ENCODE measurements at regions not wholly inside any gene's neighbourhood (a gene's known extent, or its start where the extent isn't known, plus 50 kb on each side); places are given as distances from the start of the nearest gene placed in this dataset.

- no peak for DNase-seq
- WGBS (ENCODE audit: insufficient coverage), result 71% methylated on average over 1 of the region's 1 CpG
- no peaks in the 10 kb centered on the region for H3K27me3 ChIP-seq (replicated peaks in 2 of 5; ENCODE audit: control insufficient read depth in 4 of 5, insufficient read depth in 5 of 5, low read length in 4 of 5)
- no peak overlapping the region for H3K27ac ChIP-seq (ENCODE audit: insufficient read depth in 1 of 2, low read depth in 1 of 2, low read length in 2 of 2, poor library complexity in 1 of 2, severe bottlenecking in 2 of 2)
- no peaks in the 10 kb centered on the region for H3K36me3 ChIP-seq (ENCODE audit: control insufficient read depth in 4 of 4, insufficient read depth in 4 of 4, low read length in 3 of 4)
- ChIA-PET CTCF (no interaction called here), POLR2A (no interaction called here)
- H3K4me1 ChIP-seq (ENCODE audit: control extremely low read depth in 1 of 4, control insufficient read depth in 4 of 4, insufficient read depth in 4 of 4, low read length in 3 of 4), result peaks cover 0 to 15% (median 0%) of the 10 kb centered on the region in 4 experiments
- peaks cover 0 to 2% (median 0%) of the 10 kb centered on the region in 5 experiments for H3K9me3 ChIP-seq (ENCODE audit: control extremely low read depth in 1 of 5, control insufficient read depth in 4 of 5, insufficient read depth in 2 of 5, low read depth in 1 of 5, low read length in 4 of 5)
- no peak overlapping the region for H3K4me3 ChIP-seq (ENCODE audit: control insufficient read depth in 1 of 7, extremely low read depth in 1 of 7, insufficient read depth in 4 of 7, low read depth in 2 of 7, low read length in 6 of 7)
Measured at GRCh38 chr9:24096756-24097155, 270.7 kb upstream of the ELAVL2 start.

GRCh38 chr9:24095246-24095645, 269.2 kb upstream of the ELAVL2 start:
- Histone ChIP-seq H3K27ac (ENCODE audit: insufficient read depth in 1 of 2, low read depth in 1 of 2, low read length in 2 of 2, poor library complexity in 1 of 2, severe bottlenecking in 2 of 2) (no peak overlapping the region), H3K27me3 (replicated peaks in 2 of 5; ENCODE audit: control insufficient read depth in 4 of 5, insufficient read depth in 5 of 5, low read length in 4 of 5) (no peaks in the 10 kb centered on the region), H3K9me3 (ENCODE audit: control extremely low read depth in 1 of 5, control insufficient read depth in 4 of 5, insufficient read depth in 2 of 5, low read depth in 1 of 5, low read length in 4 of 5) (peaks cover 0 to 2% (median 0%) of the 10 kb centered on the region in 5 experiments), H3K4me3 (ENCODE audit: control insufficient read depth in 1 of 7, extremely low read depth in 1 of 7, insufficient read depth in 4 of 7, low read depth in 2 of 7, low read length in 6 of 7) (no peak overlapping the region), H3K4me1 (ENCODE audit: control extremely low read depth in 1 of 4, control insufficient read depth in 4 of 4, insufficient read depth in 4 of 4, low read length in 3 of 4) (peaks cover 0 to 15% (median 0%) of the 10 kb centered on the region in 4 experiments), H3K36me3 (ENCODE audit: control insufficient read depth in 4 of 4, insufficient read depth in 4 of 4, low read length in 3 of 4) (no peaks in the 10 kb centered on the region)
- no peak for DNase-seq
- POLR2A ChIA-PET, result no interaction called here
- CTCF ChIA-PET, result no interaction called here
- 78% methylated on average over 1 of the region's 2 CpGs for WGBS (ENCODE audit: insufficient coverage)

- H3K9me3 ChIP-seq (ENCODE audit: control extremely low read depth in 1 of 5, control insufficient read depth in 4 of 5, insufficient read depth in 2 of 5, low read depth in 1 of 5, low read length in 4 of 5), result peaks cover 0 to 2% (median 0%) of the 10 kb centered on the region in 5 experiments
- no peaks in the 10 kb centered on the region for H3K27me3 ChIP-seq (replicated peaks in 2 of 5; ENCODE audit: control insufficient read depth in 4 of 5, insufficient read depth in 5 of 5, low read length in 4 of 5)
- CTCF ChIA-PET, result no interaction called here
- 92% methylated on average over 4 of the region's 6 CpGs for WGBS (ENCODE audit: insufficient coverage)
- no peaks in the 10 kb centered on the region for H3K36me3 ChIP-seq (ENCODE audit: control insufficient read depth in 4 of 4, insufficient read depth in 4 of 4, low read length in 3 of 4)
- H3K4me1 ChIP-seq (ENCODE audit: control extremely low read depth in 1 of 4, control insufficient read depth in 4 of 4, insufficient read depth in 4 of 4, low read length in 3 of 4), result peaks cover 0 to 4% (median 0%) of the 10 kb centered on the region in 4 experiments
- POLR2A ChIA-PET, result no interaction called here
- H3K4me3 ChIP-seq (ENCODE audit: control insufficient read depth in 1 of 7, extremely low read depth in 1 of 7, insufficient read depth in 4 of 7, low read depth in 2 of 7, low read length in 6 of 7), result no peak overlapping the region
- no peak overlapping the region for H3K27ac ChIP-seq (ENCODE audit: insufficient read depth in 1 of 2, low read depth in 1 of 2, low read length in 2 of 2, poor library complexity in 1 of 2, severe bottlenecking in 2 of 2)
- no peak for DNase-seq
Measured at GRCh38 chr9:24090566-24090965, 264.5 kb upstream of the ELAVL2 start.

GRCh38 chr9:24073666-24074065, 247.6 kb upstream of the ELAVL2 start:
- DNase-seq, result no peak
- Histone ChIP-seq H3K27ac (ENCODE audit: insufficient read depth in 1 of 2, low read depth in 1 of 2, low read length in 2 of 2, poor library complexity in 1 of 2, severe bottlenecking in 2 of 2) (no peak overlapping the region), H3K27me3 (replicated peaks in 2 of 5; ENCODE audit: control insufficient read depth in 4 of 5, insufficient read depth in 5 of 5, low read length in 4 of 5) (no peaks in the 10 kb centered on the region), H3K4me1 (ENCODE audit: control extremely low read depth in 1 of 4, control insufficient read depth in 4 of 4, insufficient read depth in 4 of 4, low read length in 3 of 4) (no peaks in the 10 kb centered on the region), H3K36me3 (ENCODE audit: control insufficient read depth in 4 of 4, insufficient read depth in 4 of 4, low read length in 3 of 4) (no peaks in the 10 kb centered on the region), H3K9me3 (ENCODE audit: control extremely low read depth in 1 of 5, control insufficient read depth in 4 of 5, insufficient read depth in 2 of 5, low read depth in 1 of 5, low read length in 4 of 5) (peaks cover 0 to 1% (median 0%) of the 10 kb centered on the region in 5 experiments), H3K4me3 (ENCODE audit: control insufficient read depth in 1 of 7, extremely low read depth in 1 of 7, insufficient read depth in 4 of 7, low read depth in 2 of 7, low read length in 6 of 7) (no peak overlapping the region)
- POLR2A ChIA-PET, result no interaction called here
- CTCF ChIA-PET, result no interaction called here
- WGBS (ENCODE audit: insufficient coverage), result 82% methylated on average over 3 of the region's 6 CpGs

GRCh38 chr9:24073007-24073592, 247.1 kb upstream of the ELAVL2 start:
- peaks cover 0 to 1% (median 0%) of the 10 kb centered on the region in 5 experiments for H3K9me3 ChIP-seq (ENCODE audit: control extremely low read depth in 1 of 5, control insufficient read depth in 4 of 5, insufficient read depth in 2 of 5, low read depth in 1 of 5, low read length in 4 of 5)
- WGBS (ENCODE audit: insufficient coverage), result 83% methylated on average over 2 of the region's 5 CpGs
- no peak overlapping the region for H3K27ac ChIP-seq (ENCODE audit: insufficient read depth in 1 of 2, low read depth in 1 of 2, low read length in 2 of 2, poor library complexity in 1 of 2, severe bottlenecking in 2 of 2)
- ChIA-PET CTCF (no interaction called here), POLR2A (no interaction called here)
- H3K4me3 ChIP-seq (ENCODE audit: control insufficient read depth in 1 of 7, extremely low read depth in 1 of 7, insufficient read depth in 4 of 7, low read depth in 2 of 7, low read length in 6 of 7), result no peak overlapping the region
- H3K27me3 ChIP-seq (replicated peaks in 2 of 5; ENCODE audit: control insufficient read depth in 4 of 5, insufficient read depth in 5 of 5, low read length in 4 of 5), result no peaks in the 10 kb centered on the region
- no peaks in the 10 kb centered on the region for H3K36me3 ChIP-seq (ENCODE audit: control insufficient read depth in 4 of 4, insufficient read depth in 4 of 4, low read length in 3 of 4)
- H3K4me1 ChIP-seq (ENCODE audit: control extremely low read depth in 1 of 4, control insufficient read depth in 4 of 4, insufficient read depth in 4 of 4, low read length in 3 of 4), result no peaks in the 10 kb centered on the region
- DNase-seq, result no peak

- Histone ChIP-seq H3K27me3 (replicated peaks in 2 of 5; ENCODE audit: control insufficient read depth in 4 of 5, insufficient read depth in 5 of 5, low read length in 4 of 5) (no peaks in the 10 kb centered on the region), H3K4me3 (ENCODE audit: control insufficient read depth in 1 of 7, extremely low read depth in 1 of 7, insufficient read depth in 4 of 7, low read depth in 2 of 7, low read length in 6 of 7) (no peak overlapping the region), H3K27ac (ENCODE audit: insufficient read depth in 1 of 2, low read depth in 1 of 2, low read length in 2 of 2, poor library complexity in 1 of 2, severe bottlenecking in 2 of 2) (no peak overlapping the region), H3K4me1 (ENCODE audit: control extremely low read depth in 1 of 4, control insufficient read depth in 4 of 4, insufficient read depth in 4 of 4, low read length in 3 of 4) (no peaks in the 10 kb centered on the region), H3K9me3 (ENCODE audit: control extremely low read depth in 1 of 5, control insufficient read depth in 4 of 5, insufficient read depth in 2 of 5, low read depth in 1 of 5, low read length in 4 of 5) (peaks cover 0 to 1% (median 0%) of the 10 kb centered on the region in 5 experiments), H3K36me3 (ENCODE audit: control insufficient read depth in 4 of 4, insufficient read depth in 4 of 4, low read length in 3 of 4) (no peaks in the 10 kb centered on the region)
- ChIA-PET CTCF (no interaction called here), POLR2A (no interaction called here)
- 43% methylated on average over 1 of the region's 2 CpGs for whole genome bisulfite sequencing (ENCODE audit: insufficient coverage)
- no peak for DNase-seq
Measured at GRCh38 chr9:24071716-24072115, 245.7 kb upstream of the ELAVL2 start.

- CTCF ChIA-PET, result no interaction called here
Measured at GRCh38 chr9:24071091-24071490, 245.1 kb upstream of the ELAVL2 start.

More at GRCh38 chr9:24071091-24071490, 245.1 kb upstream of the ELAVL2 start:
- 100% methylated on average over 1 of the region's 4 CpGs for WGBS (ENCODE audit: insufficient coverage)
- Histone ChIP-seq H3K9me3 (ENCODE audit: control extremely low read depth in 1 of 5, control insufficient read depth in 4 of 5, insufficient read depth in 2 of 5, low read depth in 1 of 5, low read length in 4 of 5) (peaks cover 0 to 1% (median 0%) of the 10 kb centered on the region in 5 experiments), H3K27me3 (replicated peaks in 2 of 5; ENCODE audit: control insufficient read depth in 4 of 5, insufficient read depth in 5 of 5, low read length in 4 of 5) (no peaks in the 10 kb centered on the region), H3K4me3 (ENCODE audit: control insufficient read depth in 1 of 7, extremely low read depth in 1 of 7, insufficient read depth in 4 of 7, low read depth in 2 of 7, low read length in 6 of 7) (no peak overlapping the region), H3K36me3 (ENCODE audit: control insufficient read depth in 4 of 4, insufficient read depth in 4 of 4, low read length in 3 of 4) (no peaks in the 10 kb centered on the region), H3K4me1 (ENCODE audit: control extremely low read depth in 1 of 4, control insufficient read depth in 4 of 4, insufficient read depth in 4 of 4, low read length in 3 of 4) (no peaks in the 10 kb centered on the region), H3K27ac (ENCODE audit: insufficient read depth in 1 of 2, low read depth in 1 of 2, low read length in 2 of 2, poor library complexity in 1 of 2, severe bottlenecking in 2 of 2) (no peak overlapping the region)
- POLR2A ChIA-PET, result no interaction called here
- DNase-seq, result no peak

Data from common myeloid progenitor, CD34-positive (primary cell).